ENCODE measurements at regions not wholly inside any gene's neighbourhood (a gene's known extent, or its start where the extent isn't known, plus 50 kb on each side); places are given as distances from the start of the nearest gene placed in this dataset.
"Not testable (repeated sequence)": the region's sequence is repeated elsewhere in the genome, so short reads cannot be mapped to it uniquely, and the experiment has no call there.

GRCh38 chr20:29750268-29750899 lies 1507.1 kb upstream of the DEFB115 start:
- no peak for DNase-seq (ENCODE audit: low spot score)
- H3K4me1 ChIP-seq (replicated peaks) = no peaks in the 10 kb centered on the region
- TF ChIP-seq CTCF (IDR thresholded peaks at IDR 0.05) = no peak
- TF ChIP-seq POLR2AphosphoS5 (IDR thresholded peaks at IDR 0.05) = no peak
- no peak for TF ChIP-seq POLR2A (IDR thresholded peaks at IDR 0.05)
- no peaks in the 10 kb centered on the region for H3K36me3 ChIP-seq
- no peaks in the 10 kb centered on the region for H3K27me3 ChIP-seq (replicated peaks; ENCODE audit: insufficient read depth)
- no peaks in the 10 kb centered on the region for H3K9me3 ChIP-seq
- no peak overlapping the region for H3K4me3 ChIP-seq
- H3K27ac ChIP-seq = no peak overlapping the region
- intact Hi-C loops (cut with DNase I) = no loop called here
- 94% methylated on average over 33 of the region's 33 CpGs for WGBS

GRCh38 chr20:29752644-29753425 lies 1504.6 kb upstream of the DEFB115 start:
- H3K36me3 ChIP-seq; H3K27me3 ChIP-seq (replicated peaks; ENCODE audit: insufficient read depth); H3K27ac ChIP-seq; intact Hi-C loops (cut with DNase I); H3K4me3 ChIP-seq; DNase-seq (ENCODE audit: low spot score); H3K4me1 ChIP-seq (replicated peaks); H3K9me3 ChIP-seq: not testable (repeated sequence)
- 17% methylated on average over 24 of the region's 24 CpGs for WGBS

- WGBS = 15% methylated on average over 15 of the region's 15 CpGs
Measured at GRCh38 chr20:29753426-29753746, 1504.1 kb upstream of the DEFB115 start.

DNA sequence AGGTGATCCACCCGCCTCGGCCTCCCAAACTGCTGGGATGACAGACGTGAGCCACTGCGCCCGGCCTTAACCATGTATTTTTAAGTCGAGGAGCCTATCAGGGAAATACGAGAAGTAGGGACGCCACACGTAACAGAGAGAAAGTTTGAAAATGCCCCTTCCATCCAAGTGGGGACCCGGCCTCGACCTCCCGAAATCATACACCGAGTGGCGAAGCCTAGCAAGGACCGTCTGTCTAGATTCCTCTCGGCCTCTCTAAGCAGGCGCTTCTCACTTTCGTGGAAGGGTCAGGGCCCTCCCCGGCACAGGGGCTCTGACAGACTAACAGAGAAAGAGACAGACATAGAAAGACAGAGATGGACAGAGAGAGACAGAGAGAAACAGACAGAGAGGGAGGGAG lies 1503.6 kb upstream of the DEFB115 start:
- WGBS = 71% methylated on average over 19 of the region's 19 CpGs
- H3K27me3 ChIP-seq (replicated peaks; ENCODE audit: insufficient read depth); H3K4me1 ChIP-seq (replicated peaks); H3K9me3 ChIP-seq; H3K4me3 ChIP-seq; H3K36me3 ChIP-seq; DNase-seq (ENCODE audit: low spot score); H3K27ac ChIP-seq; intact Hi-C loops (cut with DNase I): not testable (repeated sequence)

More at GRCh38 chr20:29753426-29753746, 1504.1 kb upstream of the DEFB115 start:
- H3K4me1 ChIP-seq (replicated peaks); H3K4me3 ChIP-seq; DNase-seq (ENCODE audit: low spot score); H3K36me3 ChIP-seq; H3K27me3 ChIP-seq (replicated peaks; ENCODE audit: insufficient read depth); intact Hi-C loops (cut with DNase I); H3K27ac ChIP-seq; H3K9me3 ChIP-seq: not testable (repeated sequence)

- intact Hi-C loops (cut with DNase I); H3K27ac ChIP-seq; DNase-seq (ENCODE audit: low spot score); H3K4me3 ChIP-seq; H3K4me1 ChIP-seq (replicated peaks); H3K27me3 ChIP-seq (replicated peaks; ENCODE audit: insufficient read depth); H3K36me3 ChIP-seq; H3K9me3 ChIP-seq: not testable (repeated sequence)
- 85% methylated on average over 4 of the region's 4 CpGs for WGBS
Measured at GRCh38 chr20:29755854-29756498, 1501.5 kb upstream of the DEFB115 start.

DNA sequence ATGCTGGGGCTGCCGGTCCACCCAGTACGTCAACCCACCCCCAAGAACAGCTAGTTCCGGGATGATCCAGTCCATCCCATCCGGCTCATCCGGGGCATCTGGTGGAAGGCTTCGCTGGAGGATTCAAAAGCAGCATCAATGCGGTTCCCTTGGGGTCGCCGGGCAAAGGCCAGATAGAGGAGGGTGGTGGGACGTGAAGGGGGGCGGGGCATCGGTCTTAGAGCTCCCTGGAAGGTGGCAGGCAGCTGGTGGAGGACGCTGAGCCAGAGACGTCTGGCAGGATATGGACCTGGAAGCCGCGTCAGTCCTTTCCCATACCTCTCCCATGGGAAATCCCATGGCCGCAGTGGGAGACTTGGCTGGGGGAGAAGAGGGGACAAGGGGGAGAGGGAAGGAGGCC lies 1500.8 kb upstream of the DEFB115 start:
- 79% methylated on average over 17 of the region's 17 CpGs for WGBS
- no peak for TF ChIP-seq CTCF (IDR thresholded peaks at IDR 0.05)
- TF ChIP-seq POLR2A (IDR thresholded peaks at IDR 0.05) = no peak
- TF ChIP-seq POLR2AphosphoS5 (IDR thresholded peaks at IDR 0.05) = no peak
- Histone ChIP-seq H3K4me1 (replicated peaks) (no peaks in the 10 kb centered on the region), H3K4me3 (no peak overlapping the region), H3K9me3 (no peaks in the 10 kb centered on the region), H3K27ac (no peak overlapping the region), H3K27me3 (replicated peaks; ENCODE audit: insufficient read depth) (no peaks in the 10 kb centered on the region), H3K36me3 (no peaks in the 10 kb centered on the region)
- intact Hi-C loops (cut with DNase I) = no loop called here
- DNase-seq (ENCODE audit: low spot score) = no peak

DNA sequence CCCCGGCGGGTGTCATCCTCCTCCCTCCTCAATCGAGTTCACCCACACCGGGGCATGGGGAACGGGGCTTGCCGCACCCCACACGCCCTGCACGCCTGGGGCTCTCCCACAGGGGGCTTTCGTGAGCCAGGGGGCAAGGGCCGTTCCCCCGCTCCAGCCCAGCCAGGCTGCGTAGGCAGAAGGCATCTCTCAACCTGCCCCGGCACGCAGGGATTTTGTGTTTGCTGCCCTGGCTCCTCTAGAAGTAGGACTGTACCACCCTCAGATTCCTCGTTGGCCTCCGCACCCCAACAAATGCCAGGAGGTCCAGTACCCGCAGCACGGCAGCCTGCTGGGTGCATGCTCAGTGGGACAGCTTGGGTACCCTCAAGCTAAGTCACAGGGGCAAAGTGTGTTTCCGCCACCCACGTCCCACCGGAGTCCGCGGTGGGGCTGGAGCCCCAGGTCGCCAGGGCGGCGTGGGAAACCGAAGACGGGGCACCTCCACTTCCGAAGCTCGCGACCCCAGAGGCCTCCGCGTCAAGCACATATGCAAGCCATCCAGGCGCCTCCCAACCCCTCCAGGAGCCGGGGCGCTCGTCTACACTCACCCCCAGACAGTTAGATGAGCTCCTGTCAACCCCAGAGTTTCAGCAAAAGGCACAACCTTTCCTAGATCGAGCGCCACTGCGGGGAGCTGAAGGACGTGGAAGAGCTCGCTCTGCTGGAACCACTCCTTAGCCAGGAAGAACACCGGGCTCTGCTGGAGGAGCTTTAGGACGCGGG lies 1495.7 kb upstream of the DEFB115 start:
- H3K4me1 ChIP-seq (replicated peaks); H3K27me3 ChIP-seq (replicated peaks; ENCODE audit: insufficient read depth); H3K27ac ChIP-seq; DNase-seq (ENCODE audit: low spot score); H3K9me3 ChIP-seq; H3K36me3 ChIP-seq; intact Hi-C loops (cut with DNase I); H3K4me3 ChIP-seq: not testable (repeated sequence)
- WGBS = 40% methylated on average over 32 of the region's 45 CpGs

Measured in prostate gland (tissue), 2 donors.